Heart right ventricle (tissue), 16 donors: ENCODE measurements at regions not wholly inside any gene's neighbourhood (a gene's known extent, or its start where the extent isn't known, plus 50 kb on each side); places are given as distances from the start of the nearest gene placed in this dataset.

Source experiments
- ATAC-seq, 8 donors: fragments of 200-7000 bp; cut with Tn5 transposase; one replicate each; pipeline ENCODE4 v1.9.1; 2020; ENCODE audit warnings: mild to moderate bottlenecking in 8 of 8, moderate library complexity in 8 of 8, moderate number of reproducible peaks in 1 of 8
- DNase-seq, 2 donors: peaks; one replicate each; pipeline ENCODE4 v3.0.0-alpha.2; 2020
- H3K27ac ChIP-seq, 10 donors: fragments of 200-600 bp; sonication (generic) in 2 of 10; one replicate each; pipeline versions ENCODE4 v1.5.0 to v1.8.0; 2020 to 2022; ENCODE audit warnings: mild to moderate bottlenecking in 3 of 10
- H3K27me3 ChIP-seq, 7 donors: fragments of 200-600 bp; one replicate each; pipeline ENCODE4 v1.8.0; 2021 to 2022; ENCODE audit warnings: mild to moderate bottlenecking in 2 of 7
- H3K36me3 ChIP-seq, 9 donors: fragments of 200-600 bp; sonication (generic) in 1 of 9; one replicate each; pipeline versions ENCODE4 v1.5.0 to v1.8.0; 2020 to 2022; ENCODE audit warnings: mild to moderate bottlenecking in 2 of 9
- H3K4me1 ChIP-seq, 9 donors: fragments of 200-600 bp; sonication (generic) in 1 of 9; one replicate each; pipeline versions ENCODE4 v1.5.0 to v1.8.0; 2020 to 2022; ENCODE audit warnings: mild to moderate bottlenecking in 4 of 9
- H3K4me3 ChIP-seq, 10 donors: fragments of 200-600 bp; sonication (generic) in 2 of 10; one replicate each; pipeline versions ENCODE4 v1.5.0 to v1.8.0; 2020 to 2022; ENCODE audit warnings: mild to moderate bottlenecking in 7 of 10, moderate library complexity in 2 of 10
- H3K9me3 ChIP-seq, 11 donors: fragments of 200-600 bp in 10 of 11; sonication (generic) in 2 of 11; one replicate each; pipeline versions ENCODE4 v1.5.0 to v1.8.0; 2013 to 2022; ENCODE audit warnings: mild to moderate bottlenecking in 2 of 11, control low read depth in 1 of 11, moderate library complexity in 1 of 11
- CTCF ChIP-seq, 9 donors: fragments of 200-600 bp; sonication (generic) in 2 of 9; IDR thresholded peaks; one replicate each; pipeline versions ENCODE4 v1.5.0 to v1.8.0; 2021 to 2022; ENCODE audit warnings: antibody characterized with exemption in 9 of 9, mild to moderate bottlenecking in 5 of 9, moderate library complexity in 1 of 9
- WGBS, 2 donors: extraction: QIAGEN DNeasy Blood & Tissue Kit; methylation state at CpG; one replicate each; pipeline ENCODE4 v1.1.7; 2013; ENCODE audit warnings: inconsistent platforms in 1 of 2; 5-methylcytosine and 5-hydroxymethylcytosine counted together
- intact Hi-C, 10 donors: fragments of 100-400 bp; cut with DNase I; formaldehyde crosslinking; loops; one replicate each; pipeline versions ENCODE4 v1.11.1 to v1.14.2; 2022
- donor health status: Arrhythmogenic right ventricular cardiomyopathy.
- donor health status: ischemic (EF 13 %, LVEDD 7.1; RV severe dilation, severe dysfunction).
- donor health status: healthy with polysubstance abuse.
- donor health status: DM: no; HTN: yes; CAD: no.
- donor health status: DM: no; HTN: no; CAD: no.
- donor health status: ischemic (EF 25% LVEDD 6.9; RV normal size, moderate dysfunction).
- donor health status: ischemic (EF 25% LVEDD 5.7; RV mildly dilated, moderate dysfunction).
- donor health status: healthy.
- donor health status: DM: yes; HTN: yes; CAD: no.
- donor health status: Ischemic cardiomyopathy.
- donor health status: ischemic (EF 35%, LVEDD 5.7; RV mildly dilated, moderate dysfunction).
- donor health status: nonischemic (EF 11% LVEDD 7.7; RV severe dilation, severe dysfunction).
- donor health status: DM: yes; HTN: yes; CAD: no.
- donor health status: PGD.
- donor health status: ischemic (EF 29% LVEDD 5.4; RV normal size, mild dysfunction).
- donor health status: nonischemic (EF 23%, LVEDD 6.1; RV moderate dilation, normal function).

- H3K4me1 ChIP-seq, result peaks cover 0 to 37% (median 15%) of the 10 kb centered on the region in 9 donors
- no peak overlapping the region for H3K4me3 ChIP-seq
- H3K9me3 ChIP-seq, result no peaks in the 10 kb centered on the region
- H3K27ac ChIP-seq, result peak overlapping the region in 3 of 10 donors; percentile 35 to 58 (median 41)
- TF ChIP-seq CTCF (IDR thresholded peaks at IDR 0.05), result no peak
- WGBS, 2 donors, result 65 to 67% methylated on average over 8 of the region's 8 CpGs
- no peak for DNase-seq
- intact Hi-C loops, result loop anchor here in 1 of 10 donors (10.0 kb wide), 1 partner anchor 86 kb away; the partner anchor contains the start of gene HIF1A
- no peaks in the 10 kb centered on the region for H3K36me3 ChIP-seq
- ATAC-seq, result peak; percentile 40 to 79 (median 68)
- H3K27me3 ChIP-seq, result no peaks in the 10 kb centered on the region
Observed at GRCh38 chr14:61608245-61609165, 86.8 kb upstream of the HIF1A start.

GRCh38 chr14:61609191-61609843, 86.0 kb upstream of the HIF1A start:
- Histone ChIP-seq H3K9me3 (no peaks in the 10 kb centered on the region), H3K27me3 (no peaks in the 10 kb centered on the region), H3K36me3 (no peaks in the 10 kb centered on the region), H3K4me3 (no peak overlapping the region), H3K27ac (peak overlapping the region in 3 of 10 donors; percentile 35 to 58 (median 41)), H3K4me1 (peaks cover 0 to 30% (median 15%) of the 10 kb centered on the region in 9 donors)
- TF ChIP-seq CTCF (IDR thresholded peaks at IDR 0.05), result no peak
- intact Hi-C loops, result loop anchor here in 1 of 10 donors (10.0 kb wide), 1 partner anchor 85 kb away; the partner anchor contains the start of gene HIF1A
- no peak for DNase-seq
- peak; percentile 27 to 84 (median 58) for ATAC-seq
- WGBS, 2 donors, result 50 to 62% methylated on average over 10 of the region's 10 CpGs

- Histone ChIP-seq H3K4me1 (peaks cover 0 to 29% (median 15%) of the 10 kb centered on the region in 9 donors), H3K27me3 (no peaks in the 10 kb centered on the region), H3K36me3 (no peaks in the 10 kb centered on the region), H3K9me3 (no peaks in the 10 kb centered on the region), H3K4me3 (no peak overlapping the region), H3K27ac (peak overlapping the region in 3 of 10 donors; percentile 35 to 58 (median 41))
- 75 to 90% methylated on average over 5 of the region's 5 CpGs for WGBS, 2 donors
- no peak for ATAC-seq
- no peak for DNase-seq
- TF ChIP-seq CTCF (IDR thresholded peaks at IDR 0.05), result no peak
- intact Hi-C loops, result loop anchor here in 1 of 10 donors (10.0 kb wide), 1 partner anchor 85 kb away; the partner anchor contains the start of gene HIF1A
Observed at GRCh38 chr14:61609884-61610283, 85.4 kb upstream of the HIF1A start.

- no peak overlapping the region for H3K27ac ChIP-seq
- no peaks in the 10 kb centered on the region for H3K27me3 ChIP-seq
- H3K4me1 ChIP-seq, result peaks cover 0 to 30% (median 15%) of the 10 kb centered on the region in 9 donors
- no peaks in the 10 kb centered on the region for H3K36me3 ChIP-seq
- 97 to 99% methylated on average over 2 of the region's 2 CpGs for WGBS, 2 donors
- intact Hi-C loops, result no loop called here
- ATAC-seq (no peak), DNase-seq (no peak)
- H3K9me3 ChIP-seq, result no peaks in the 10 kb centered on the region
- no peak for TF ChIP-seq CTCF (IDR thresholded peaks at IDR 0.05)
- no peak overlapping the region for H3K4me3 ChIP-seq
Observed at GRCh38 chr14:61610900-61611299, 84.4 kb upstream of the HIF1A start.
